B cell (primary cell): ENCODE measurements at regions not wholly inside any gene's neighbourhood (a gene's known extent, or its start where the extent isn't known, plus 50 kb on each side); places are given as distances from the start of the nearest gene placed in this dataset.

ENCODE experiments used
- EZH2 ChIP-seq: IDR thresholded peaks from 2 replicates; pipeline ENCODE4 v1.6.1; 2012; ENCODE audit warnings: borderline replicate concordance, low read depth, mild to moderate bottlenecking, moderate library complexity, low read length; ENCODE audit not compliant: insufficient read depth, poor library complexity, severe bottlenecking
- TF ChIP-seq, protein P1 (sequence below): fragments of 200-600 bp; IDR thresholded peaks from one replicate; pipeline ENCODE4 v1.8.0; 2022; ENCODE audit warnings: antibody characterized with exemption, mild to moderate bottlenecking

DNA sequence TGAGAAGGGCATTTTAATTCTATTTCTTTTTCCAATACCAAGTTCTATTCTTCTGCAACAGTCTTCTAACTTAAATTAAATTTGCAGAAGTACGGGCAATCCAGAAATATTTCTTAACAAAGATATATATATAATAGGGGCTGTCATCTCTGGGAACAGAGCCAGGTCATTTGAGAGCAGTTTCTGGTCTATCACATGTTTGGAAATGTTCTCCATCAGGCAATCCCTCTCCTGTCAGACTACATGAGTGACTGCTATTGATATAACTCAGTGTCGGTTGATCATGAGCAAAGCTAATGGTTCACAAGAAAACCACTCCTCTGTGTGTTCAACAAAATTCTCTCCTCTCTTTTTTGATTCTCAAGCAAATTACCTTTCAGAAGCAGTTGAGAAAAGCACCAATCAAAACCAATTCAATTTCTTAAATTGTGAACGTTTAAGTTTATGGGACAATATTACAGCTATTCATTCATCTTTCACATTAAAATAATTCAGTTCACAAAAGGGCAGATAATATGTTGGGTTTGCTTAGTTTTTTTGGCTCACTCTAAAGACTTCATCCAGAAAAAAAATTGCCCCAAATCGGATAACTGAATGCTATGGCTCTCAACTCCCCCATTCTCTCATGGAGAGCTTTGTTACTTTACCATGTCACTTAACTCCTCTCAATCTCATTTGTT, 152.9 kb upstream of the TGFBR2 start:
- TF ChIP-seq, protein P1, sequence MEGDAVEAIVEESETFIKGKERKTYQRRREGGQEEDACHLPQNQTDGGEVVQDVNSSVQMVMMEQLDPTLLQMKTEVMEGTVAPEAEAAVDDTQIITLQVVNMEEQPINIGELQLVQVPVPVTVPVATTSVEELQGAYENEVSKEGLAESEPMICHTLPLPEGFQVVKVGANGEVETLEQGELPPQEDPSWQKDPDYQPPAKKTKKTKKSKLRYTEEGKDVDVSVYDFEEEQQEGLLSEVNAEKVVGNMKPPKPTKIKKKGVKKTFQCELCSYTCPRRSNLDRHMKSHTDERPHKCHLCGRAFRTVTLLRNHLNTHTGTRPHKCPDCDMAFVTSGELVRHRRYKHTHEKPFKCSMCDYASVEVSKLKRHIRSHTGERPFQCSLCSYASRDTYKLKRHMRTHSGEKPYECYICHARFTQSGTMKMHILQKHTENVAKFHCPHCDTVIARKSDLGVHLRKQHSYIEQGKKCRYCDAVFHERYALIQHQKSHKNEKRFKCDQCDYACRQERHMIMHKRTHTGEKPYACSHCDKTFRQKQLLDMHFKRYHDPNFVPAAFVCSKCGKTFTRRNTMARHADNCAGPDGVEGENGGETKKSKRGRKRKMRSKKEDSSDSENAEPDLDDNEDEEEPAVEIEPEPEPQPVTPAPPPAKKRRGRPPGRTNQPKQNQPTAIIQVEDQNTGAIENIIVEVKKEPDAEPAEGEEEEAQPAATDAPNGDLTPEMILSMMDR: no peak
- no peak for TF ChIP-seq EZH2
